HL-60 (cell line): ENCODE measurements at regions not wholly inside any gene's neighbourhood (a gene's known extent, or its start where the extent isn't known, plus 50 kb on each side); places are given as distances from the start of the nearest gene placed in this dataset.

Experiments
- CTCF ChIP-seq: IDR thresholded peaks from one replicate; pipeline ENCODE4 v1.5.1; 2011; ENCODE audit warnings: low read length, control low read depth, inconsistent platforms; ENCODE audit not compliant: insufficient read depth
- GABPA ChIP-seq: IDR thresholded peaks from 2 replicates; pipeline ENCODE4 v1.6.1; 2012; ENCODE audit warnings: low read depth

DNA sequence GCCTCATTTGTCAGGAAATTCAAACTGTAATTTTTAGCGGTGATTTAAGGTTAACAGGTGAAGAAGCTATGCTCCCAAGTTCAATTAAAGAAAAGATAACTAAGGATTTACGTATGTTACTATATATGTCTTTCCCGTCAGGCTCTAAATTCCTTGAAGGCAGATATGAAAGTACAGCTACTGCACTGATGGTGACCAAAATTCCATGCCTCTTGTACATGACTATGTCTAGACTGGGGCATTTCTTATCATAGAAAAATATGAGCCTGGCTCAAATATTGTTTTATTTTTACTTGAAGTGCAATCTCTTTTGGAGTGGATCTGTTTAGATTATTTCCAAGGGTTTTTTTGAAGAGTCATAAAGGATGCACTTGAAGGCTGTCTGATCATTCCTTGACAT is 647.1 kb upstream of the KCNMB2 start:
- no peak for TF ChIP-seq CTCF
- no peak for TF ChIP-seq GABPA
